ENCODE measurements at regions not wholly inside any gene's neighbourhood (a gene's known extent, or its start where the extent isn't known, plus 50 kb on each side); places are given as distances from the start of the nearest gene placed in this dataset.

DNA sequence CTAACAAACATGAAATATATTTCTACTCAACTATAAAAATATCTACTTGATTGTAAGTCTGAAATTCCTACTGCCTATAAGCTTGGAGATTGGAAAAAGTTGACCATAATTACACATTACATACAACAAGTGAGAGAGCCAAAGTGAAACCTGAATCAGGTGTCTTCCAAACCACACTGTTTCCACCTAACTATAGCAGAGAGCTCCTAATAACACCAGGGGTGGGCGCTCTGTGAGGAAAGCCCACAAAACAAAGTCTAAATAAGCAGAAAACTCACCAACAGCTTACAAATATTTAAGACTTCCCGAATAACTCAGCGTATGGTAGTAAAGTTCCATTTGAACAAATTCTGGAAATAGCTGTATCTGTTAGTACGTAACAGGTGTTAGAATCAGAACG is 119.9 kb downstream of the GPR37 start:
- H3K36me3 ChIP-seq (ENCODE audit: insufficient read depth, low read length): no peaks in the 10 kb centered on the region
- H2AFZ ChIP-seq (ENCODE audit: low read depth, low read length): no peak overlapping the region
- H3K27ac ChIP-seq (ENCODE audit: low read length): no peak overlapping the region
- peaks cover 11% of the 10 kb centered on the region; the same call in 1 of the 2 replicates for H3K4me1 ChIP-seq (ENCODE audit: insufficient read depth, low read length)
- H4K20me1 ChIP-seq (ENCODE audit: insufficient read depth, low read length): no peaks in the 10 kb centered on the region
- no peak overlapping the region for H3K4me2 ChIP-seq (ENCODE audit: insufficient read depth, low read length)
- no peaks in the 10 kb centered on the region for H3K27me3 ChIP-seq (ENCODE audit: insufficient read depth, low read length, poor library complexity)
- ATAC-seq (ENCODE audit: insufficient read depth, low read depth): no peak
- H3K79me2 ChIP-seq (ENCODE audit: insufficient read depth, low read length): no peaks in the 10 kb centered on the region
- H3K9me3 ChIP-seq (ENCODE audit: insufficient read depth, low read length, severe bottlenecking): no peaks in the 10 kb centered on the region
- TF ChIP-seq, protein P1, sequence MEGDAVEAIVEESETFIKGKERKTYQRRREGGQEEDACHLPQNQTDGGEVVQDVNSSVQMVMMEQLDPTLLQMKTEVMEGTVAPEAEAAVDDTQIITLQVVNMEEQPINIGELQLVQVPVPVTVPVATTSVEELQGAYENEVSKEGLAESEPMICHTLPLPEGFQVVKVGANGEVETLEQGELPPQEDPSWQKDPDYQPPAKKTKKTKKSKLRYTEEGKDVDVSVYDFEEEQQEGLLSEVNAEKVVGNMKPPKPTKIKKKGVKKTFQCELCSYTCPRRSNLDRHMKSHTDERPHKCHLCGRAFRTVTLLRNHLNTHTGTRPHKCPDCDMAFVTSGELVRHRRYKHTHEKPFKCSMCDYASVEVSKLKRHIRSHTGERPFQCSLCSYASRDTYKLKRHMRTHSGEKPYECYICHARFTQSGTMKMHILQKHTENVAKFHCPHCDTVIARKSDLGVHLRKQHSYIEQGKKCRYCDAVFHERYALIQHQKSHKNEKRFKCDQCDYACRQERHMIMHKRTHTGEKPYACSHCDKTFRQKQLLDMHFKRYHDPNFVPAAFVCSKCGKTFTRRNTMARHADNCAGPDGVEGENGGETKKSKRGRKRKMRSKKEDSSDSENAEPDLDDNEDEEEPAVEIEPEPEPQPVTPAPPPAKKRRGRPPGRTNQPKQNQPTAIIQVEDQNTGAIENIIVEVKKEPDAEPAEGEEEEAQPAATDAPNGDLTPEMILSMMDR (IDR thresholded peaks at IDR 0.05; ENCODE audit: borderline replicate concordance, extremely low read depth, low read length, poor library complexity, severe bottlenecking): no peak
- TF ChIP-seq EZH2 (IDR thresholded peaks at IDR 0.05; ENCODE audit: borderline replicate concordance, low read depth, low read length, severe bottlenecking): no peak
- DNase-seq: no peak
- no peak overlapping the region for H3K9ac ChIP-seq (ENCODE audit: low read depth, low read length)
- no peak overlapping the region for H3K4me3 ChIP-seq (ENCODE audit: low read depth in 1 of 2, low read length in 2 of 2)

DNA sequence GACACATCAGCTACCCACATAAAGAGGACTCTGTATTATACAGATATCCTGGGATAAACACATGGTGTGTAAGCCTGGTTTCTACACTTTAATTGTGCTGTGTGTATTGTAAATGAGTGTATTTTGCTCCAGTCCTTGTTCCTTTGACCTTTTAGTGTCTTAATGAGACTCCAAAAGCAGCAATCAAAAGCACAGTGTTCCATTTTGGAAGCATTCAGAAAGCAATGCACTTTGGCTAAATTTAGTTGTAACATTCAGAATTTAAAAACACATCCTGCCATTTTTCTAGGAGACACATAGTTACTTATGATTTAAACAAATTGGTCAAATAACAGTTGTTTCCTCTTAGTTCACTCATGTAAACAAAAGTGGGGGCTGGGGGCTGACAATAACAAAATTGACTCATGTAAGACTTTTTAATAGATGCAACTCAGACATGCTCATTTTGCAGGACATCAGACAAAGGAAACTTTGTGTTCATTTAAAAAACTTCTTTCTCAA is 122.2 kb downstream of the GPR37 start:
- H3K9me3 ChIP-seq (ENCODE audit: insufficient read depth, low read length, severe bottlenecking): no peaks in the 10 kb centered on the region
- H3K4me2 ChIP-seq (ENCODE audit: insufficient read depth, low read length): no peak overlapping the region
- no peak overlapping the region for H3K4me3 ChIP-seq (ENCODE audit: low read depth in 1 of 2, low read length in 2 of 2)
- H3K27me3 ChIP-seq (ENCODE audit: insufficient read depth, low read length, poor library complexity): no peaks in the 10 kb centered on the region
- no peak for ATAC-seq (ENCODE audit: insufficient read depth, low read depth)
- no peak overlapping the region for H2AFZ ChIP-seq (ENCODE audit: low read depth, low read length)
- H3K27ac ChIP-seq (ENCODE audit: low read length): no peak overlapping the region
- no peaks in the 10 kb centered on the region for H3K79me2 ChIP-seq (ENCODE audit: insufficient read depth, low read length)
- no peaks in the 10 kb centered on the region for H3K4me1 ChIP-seq (ENCODE audit: insufficient read depth, low read length)
- no peak for DNase-seq
- TF ChIP-seq, protein P1 (IDR thresholded peaks at IDR 0.05; ENCODE audit: borderline replicate concordance, extremely low read depth, low read length, poor library complexity, severe bottlenecking): no peak
- TF ChIP-seq EZH2 (IDR thresholded peaks at IDR 0.05; ENCODE audit: borderline replicate concordance, low read depth, low read length, severe bottlenecking): no peak
- H3K36me3 ChIP-seq (ENCODE audit: insufficient read depth, low read length): no peaks in the 10 kb centered on the region
- H4K20me1 ChIP-seq (ENCODE audit: insufficient read depth, low read length): no peaks in the 10 kb centered on the region
- H3K9ac ChIP-seq (ENCODE audit: low read depth, low read length): no peak overlapping the region

DNA sequence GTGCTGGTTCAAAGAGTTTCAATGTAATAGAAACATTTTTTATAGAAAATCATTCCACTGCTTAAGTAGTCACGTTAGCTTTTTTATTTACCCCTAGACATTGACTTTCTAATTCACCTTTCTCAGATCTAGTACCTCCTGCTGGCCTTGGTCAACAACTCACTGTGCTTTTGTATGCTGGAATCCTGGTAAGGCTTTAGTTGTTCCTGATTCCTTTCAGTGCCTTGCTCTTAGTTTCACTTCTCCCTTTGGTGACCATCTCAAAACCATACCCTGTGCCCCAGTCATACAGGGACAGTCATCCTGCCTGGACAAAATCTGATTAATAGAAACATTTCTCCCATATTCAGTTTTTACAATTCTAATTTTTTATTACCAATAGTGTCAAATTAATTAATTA is 130.2 kb downstream of the GPR37 start:
- Histone ChIP-seq H3K4me2 (ENCODE audit: insufficient read depth, low read length) (no peak overlapping the region), H3K4me3 (ENCODE audit: low read depth in 1 of 2, low read length in 2 of 2) (no peak overlapping the region)
- no peak for ATAC-seq (ENCODE audit: insufficient read depth, low read depth)

More for the DNA sequence above, 130.2 kb downstream of the GPR37 start:
- Histone ChIP-seq H3K4me1 (ENCODE audit: insufficient read depth, low read length) (no peaks in the 10 kb centered on the region), H2AFZ (ENCODE audit: low read depth, low read length) (no peak overlapping the region), H3K9me3 (ENCODE audit: insufficient read depth, low read length, severe bottlenecking) (no peaks in the 10 kb centered on the region), H3K36me3 (ENCODE audit: insufficient read depth, low read length) (no peaks in the 10 kb centered on the region), H3K27ac (ENCODE audit: low read length) (no peak overlapping the region), H4K20me1 (ENCODE audit: insufficient read depth, low read length) (no peaks in the 10 kb centered on the region), H3K9ac (ENCODE audit: low read depth, low read length) (no peak overlapping the region), H3K27me3 (ENCODE audit: insufficient read depth, low read length, poor library complexity) (no peaks in the 10 kb centered on the region), H3K79me2 (ENCODE audit: insufficient read depth, low read length) (no peaks in the 10 kb centered on the region)
- DNase-seq: no peak
- no peak for TF ChIP-seq EZH2 (IDR thresholded peaks at IDR 0.05; ENCODE audit: borderline replicate concordance, low read depth, low read length, severe bottlenecking)
- TF ChIP-seq, protein P1 (IDR thresholded peaks at IDR 0.05; ENCODE audit: borderline replicate concordance, extremely low read depth, low read length, poor library complexity, severe bottlenecking): no peak
